Epithelial cell of proximal tubule (primary cell): ENCODE measurements at regions not wholly inside any gene's neighbourhood (a gene's known extent, or its start where the extent isn't known, plus 50 kb on each side); places are given as distances from the start of the nearest gene placed in this dataset.
"Not testable (repeated sequence)": the region's sequence is repeated elsewhere in the genome, so short reads cannot be mapped to it uniquely, and the experiment has no call there.

Experiments used
- DNase-seq: peaks from one replicate; pipeline ENCODE4 v3.0.0-alpha.2; 2011; ENCODE audit warnings: low read depth
- H3K4me3 ChIP-seq: 2 replicates; pipeline ENCODE4 v1.5.1; 2011; ENCODE audit warnings: low read depth, mild to moderate bottlenecking, low read length
- TF ChIP-seq, protein P1 (sequence below): conservative IDR thresholded peaks from 2 replicates; pipeline ENCODE4 v1.5.1; 2012; ENCODE audit warnings: low read depth, mild to moderate bottlenecking, low read length

- H3K4me3 ChIP-seq = no peak overlapping the region
- DNase-seq = peak; percentile 33
- TF ChIP-seq, protein P1, sequence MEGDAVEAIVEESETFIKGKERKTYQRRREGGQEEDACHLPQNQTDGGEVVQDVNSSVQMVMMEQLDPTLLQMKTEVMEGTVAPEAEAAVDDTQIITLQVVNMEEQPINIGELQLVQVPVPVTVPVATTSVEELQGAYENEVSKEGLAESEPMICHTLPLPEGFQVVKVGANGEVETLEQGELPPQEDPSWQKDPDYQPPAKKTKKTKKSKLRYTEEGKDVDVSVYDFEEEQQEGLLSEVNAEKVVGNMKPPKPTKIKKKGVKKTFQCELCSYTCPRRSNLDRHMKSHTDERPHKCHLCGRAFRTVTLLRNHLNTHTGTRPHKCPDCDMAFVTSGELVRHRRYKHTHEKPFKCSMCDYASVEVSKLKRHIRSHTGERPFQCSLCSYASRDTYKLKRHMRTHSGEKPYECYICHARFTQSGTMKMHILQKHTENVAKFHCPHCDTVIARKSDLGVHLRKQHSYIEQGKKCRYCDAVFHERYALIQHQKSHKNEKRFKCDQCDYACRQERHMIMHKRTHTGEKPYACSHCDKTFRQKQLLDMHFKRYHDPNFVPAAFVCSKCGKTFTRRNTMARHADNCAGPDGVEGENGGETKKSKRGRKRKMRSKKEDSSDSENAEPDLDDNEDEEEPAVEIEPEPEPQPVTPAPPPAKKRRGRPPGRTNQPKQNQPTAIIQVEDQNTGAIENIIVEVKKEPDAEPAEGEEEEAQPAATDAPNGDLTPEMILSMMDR = no peak
Measured at GRCh38 chr9:26789959-26790358, 102.6 kb downstream of the CAAP1 start.

DNA sequence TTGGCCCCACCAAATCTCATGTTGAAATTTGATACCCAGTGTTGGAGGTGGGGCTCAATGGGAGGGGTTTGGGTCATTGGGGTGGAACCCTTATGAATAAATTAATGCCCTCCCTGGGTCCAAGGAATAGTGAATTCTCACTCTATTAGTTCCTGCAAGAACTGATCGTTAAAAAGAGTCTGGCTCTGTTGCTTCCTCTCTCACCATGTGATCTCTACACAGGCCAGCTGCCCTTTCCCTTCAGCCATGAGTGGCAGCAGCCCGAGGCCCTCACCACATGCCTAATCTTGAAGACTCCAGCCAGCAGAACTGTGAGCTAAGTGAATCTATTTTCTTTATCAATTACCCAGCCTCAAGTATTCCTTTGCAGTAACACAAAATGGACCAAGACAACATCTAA, 106.0 kb downstream of the CAAP1 start:
- TF ChIP-seq, protein P1 = no peak
- no peak for DNase-seq
- H3K4me3 ChIP-seq = no peak overlapping the region

DNA sequence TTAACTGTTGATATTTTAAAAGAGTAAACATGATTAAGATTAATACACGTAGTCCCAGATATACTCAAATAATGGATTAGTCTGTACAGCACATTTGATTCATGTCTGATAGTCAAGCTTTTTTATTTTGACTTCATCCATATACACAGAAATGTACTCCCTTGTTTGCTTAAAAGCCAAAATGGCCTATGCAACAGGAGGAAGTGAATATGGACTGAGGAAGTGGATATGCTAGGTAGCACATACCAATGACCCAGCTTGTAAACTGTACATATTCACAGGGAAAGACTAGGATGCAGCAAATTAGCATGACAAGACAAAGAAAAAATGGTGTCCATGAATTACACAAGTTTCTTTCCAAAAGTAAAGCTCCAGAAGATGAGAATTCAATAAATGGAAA, 109.7 kb downstream of the CAAP1 start:
- no peak overlapping the region for H3K4me3 ChIP-seq
- no peak for DNase-seq
- TF ChIP-seq, protein P1 = no peak

DNA sequence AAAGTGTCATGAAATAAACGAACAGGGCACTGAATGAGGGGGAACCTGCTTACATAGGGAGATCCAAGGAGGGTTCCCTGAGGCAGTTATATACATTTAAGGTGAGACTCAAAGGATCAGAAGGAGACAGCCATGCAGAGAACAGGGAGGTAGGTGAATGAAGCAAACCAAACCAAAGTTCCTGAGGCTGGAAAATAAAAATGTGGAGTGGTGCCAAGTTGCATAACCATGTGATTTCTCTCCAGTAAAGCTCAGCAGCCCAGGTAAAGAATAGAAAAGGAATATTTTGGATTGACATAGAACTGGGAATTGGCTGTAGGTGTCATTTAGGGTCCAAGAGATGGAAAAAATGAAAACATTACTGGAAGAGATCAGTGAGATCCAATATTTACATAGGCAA, 110.7 kb downstream of the CAAP1 start:
- H3K4me3 ChIP-seq = no peak overlapping the region
- TF ChIP-seq, protein P1 = no peak
- DNase-seq = no peak

GRCh38 chr9:26780307-26780706, 112.3 kb downstream of the CAAP1 start:
- DNase-seq, H3K4me3 ChIP-seq: not testable (repeated sequence)

GRCh38 chr9:26779062-26779461, 113.5 kb downstream of the CAAP1 start:
- no peak overlapping the region for H3K4me3 ChIP-seq
- DNase-seq = no peak
- TF ChIP-seq, protein P1 = no peak

DNA sequence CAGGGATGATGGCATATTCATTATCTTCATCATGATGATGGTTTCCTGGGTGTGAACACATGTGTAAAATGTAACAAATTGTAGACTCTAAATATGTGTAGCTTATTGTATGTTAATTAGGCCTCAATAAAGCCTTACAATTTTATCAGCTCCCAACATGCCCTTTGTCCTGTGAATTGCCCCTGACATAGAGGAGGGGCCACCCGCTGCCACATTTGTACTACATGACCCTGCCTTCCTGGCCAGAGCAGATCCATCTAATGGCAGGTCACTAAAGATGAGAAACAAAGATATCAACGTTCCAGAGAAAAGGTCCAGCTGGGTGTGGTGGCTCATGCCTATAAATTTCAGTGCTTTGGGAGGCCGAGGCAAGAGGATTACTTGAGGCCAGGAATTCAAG, 117.2 kb downstream of the CAAP1 start:
- TF ChIP-seq, protein P1 = no peak
- no peak for DNase-seq
- H3K4me3 ChIP-seq = no peak overlapping the region

DNA sequence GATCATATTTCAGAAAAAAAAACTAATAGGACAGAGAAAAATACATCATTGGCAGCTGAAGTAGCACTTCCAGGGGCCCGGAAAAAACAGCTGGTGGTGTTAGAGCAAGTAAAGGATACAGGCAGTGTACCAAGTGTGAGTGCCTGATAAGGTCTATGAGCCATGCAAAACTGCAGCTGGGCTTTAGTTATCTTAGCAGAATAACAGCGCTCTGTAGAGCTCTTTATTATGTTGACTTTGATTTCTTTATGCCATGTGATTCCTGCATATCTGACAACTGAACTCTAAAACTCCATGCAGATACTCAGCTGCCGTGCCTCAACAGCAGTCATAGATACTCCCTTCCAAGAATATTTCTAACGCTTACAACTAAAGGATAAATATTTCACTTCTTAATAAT, 119.5 kb downstream of the CAAP1 start:
- no peak overlapping the region for H3K4me3 ChIP-seq
- no peak for DNase-seq
- TF ChIP-seq, protein P1 = no peak
